Mesenchymal stem cell (in vitro differentiated cells and primary cell): ENCODE measurements at regions not wholly inside any gene's neighbourhood (a gene's known extent, or its start where the extent isn't known, plus 50 kb on each side); places are given as distances from the start of the nearest gene placed in this dataset.

ENCODE experiments used
- DNase-seq: peaks from one replicate; pipeline ENCODE4 v3.0.0-alpha.2; 2013
- H2AFZ ChIP-seq: one replicate; pipeline ENCODE4 v1.6.1; 2013; ENCODE audit warnings: low read depth, mild to moderate bottlenecking, control low read depth, inconsistent platforms, low read length, moderate library complexity
- H2AK5ac ChIP-seq: 2 replicates; pipeline ENCODE4 v1.6.1; 2013; ENCODE audit warnings: low read length, moderate library complexity, mild to moderate bottlenecking, inconsistent platforms; ENCODE audit not compliant: severe bottlenecking
- H2BK120ac ChIP-seq: one replicate; pipeline ENCODE4 v1.6.1; 2013; ENCODE audit warnings: low read depth, mild to moderate bottlenecking, inconsistent platforms, low read length, moderate library complexity
- H2BK12ac ChIP-seq, 2 experiments: one replicate each; pipeline ENCODE4 v1.6.1; 2013; ENCODE audit warnings: inconsistent platforms in 2 of 2, low read length in 2 of 2, mild to moderate bottlenecking in 2 of 2, moderate library complexity in 2 of 2, control low read depth in 1 of 2
- H2BK15ac ChIP-seq: one replicate; pipeline ENCODE4 v1.6.1; 2013; ENCODE audit warnings: mild to moderate bottlenecking, low read depth, inconsistent platforms; ENCODE audit not compliant: poor library complexity, severe bottlenecking
- H2BK5ac ChIP-seq: 2 replicates; pipeline ENCODE4 v1.6.1; 2013; ENCODE audit warnings: low read depth, mild to moderate bottlenecking, low read length, control low read depth, inconsistent platforms; ENCODE audit not compliant: poor library complexity, severe bottlenecking
- H3K14ac ChIP-seq, 2 experiments: one replicate each; pipeline ENCODE4 v1.6.1; 2013; ENCODE audit warnings: inconsistent platforms in 2 of 2, low read length in 2 of 2, control low read depth in 1 of 2, mild to moderate bottlenecking in 1 of 2, moderate library complexity in 1 of 2
- H3K18ac ChIP-seq, 2 experiments: one replicate each; pipeline ENCODE4 v1.6.1; 2013; ENCODE audit warnings: inconsistent platforms in 2 of 2, low read length in 2 of 2, control low read depth in 1 of 2, low read depth in 1 of 2, mild to moderate bottlenecking in 1 of 2
- H3K23ac ChIP-seq, 2 experiments: one replicate each; pipeline ENCODE4 v1.6.1; 2013; ENCODE audit warnings: inconsistent platforms in 2 of 2, low read length in 2 of 2, mild to moderate bottlenecking in 2 of 2, moderate library complexity in 2 of 2, control low read depth in 1 of 2
- H3K27ac ChIP-seq: 2 replicates; pipeline ENCODE4 v1.5.1; 2013; ENCODE audit warnings: mild to moderate bottlenecking, moderate library complexity, low read length, control low read depth, inconsistent platforms; ENCODE audit not compliant: poor library complexity, severe bottlenecking
- H3K27me3 ChIP-seq, 2 experiments: 2 replicates each; pipeline versions ENCODE4 v1.6.1 to v1.7.0; 2013; ENCODE audit warnings: low read length in 2 of 2, mild to moderate bottlenecking in 2 of 2, moderate library complexity in 2 of 2, control low read depth in 1 of 2, inconsistent platforms in 1 of 2; ENCODE audit not compliant: control insufficient read depth in 1 of 2, insufficient read depth in 1 of 2
- H3K36me3 ChIP-seq, 2 experiments: 2 replicates each; pipeline versions ENCODE4 v1.6.1 to v1.7.0; 2013; ENCODE audit warnings: low read length in 2 of 2, control low read depth in 1 of 2, inconsistent platforms in 1 of 2, low read depth in 1 of 2, mild to moderate bottlenecking in 1 of 2; ENCODE audit not compliant: insufficient read depth in 2 of 2, control insufficient read depth in 1 of 2
- H3K4ac ChIP-seq, 2 experiments: one replicate each; pipeline ENCODE4 v1.6.1; 2013; ENCODE audit warnings: inconsistent platforms in 2 of 2, low read length in 2 of 2, mild to moderate bottlenecking in 2 of 2, moderate library complexity in 2 of 2, control low read depth in 1 of 2, low read depth in 1 of 2
- H3K4me1 ChIP-seq: 2 replicates; pipeline ENCODE4 v1.6.1; 2013; ENCODE audit warnings: low read depth, low read length, control low read depth; ENCODE audit not compliant: control insufficient read depth, insufficient read depth
- H3K4me2 ChIP-seq: 2 replicates; pipeline ENCODE4 v1.6.1; 2013; ENCODE audit warnings: low read length, mild to moderate bottlenecking, inconsistent platforms; ENCODE audit not compliant: poor library complexity, severe bottlenecking
- H3K4me3 ChIP-seq, 2 experiments: 2 replicates each; pipeline versions ENCODE4 v1.5.1 to v1.7.0; 2013; ENCODE audit warnings: low read length in 2 of 2, mild to moderate bottlenecking in 2 of 2, control low read depth in 1 of 2, low read depth in 1 of 2; ENCODE audit not compliant: insufficient read depth in 1 of 2
- H3K79me1 ChIP-seq: replicated peaks from 2 replicates; pipeline ENCODE4 v1.6.1; 2013; ENCODE audit warnings: mild to moderate bottlenecking, control low read depth, low read length, inconsistent platforms; ENCODE audit not compliant: poor library complexity, severe bottlenecking
- H3K9ac ChIP-seq: 2 replicates; pipeline ENCODE4 v1.7.0; 2013; ENCODE audit warnings: mild to moderate bottlenecking, low read length, moderate library complexity
- H3K9me3 ChIP-seq: 2 replicates; pipeline ENCODE4 v1.7.0; 2013; ENCODE audit warnings: mild to moderate bottlenecking, low read length; ENCODE audit not compliant: control insufficient read depth
- H4K8ac ChIP-seq: one replicate; pipeline ENCODE4 v1.6.1; 2013; ENCODE audit warnings: inconsistent platforms, mild to moderate bottlenecking, low read length, moderate library complexity
- H4K91ac ChIP-seq: one replicate; pipeline ENCODE4 v1.6.1; 2013; ENCODE audit warnings: mild to moderate bottlenecking, low read length, inconsistent platforms
- WGBS: methylation state at CpG from one replicate; pipeline ENCODE4 v1.1.7; 2013; ENCODE audit warnings: mixed read lengths; 5-methylcytosine and 5-hydroxymethylcytosine counted together

DNA sequence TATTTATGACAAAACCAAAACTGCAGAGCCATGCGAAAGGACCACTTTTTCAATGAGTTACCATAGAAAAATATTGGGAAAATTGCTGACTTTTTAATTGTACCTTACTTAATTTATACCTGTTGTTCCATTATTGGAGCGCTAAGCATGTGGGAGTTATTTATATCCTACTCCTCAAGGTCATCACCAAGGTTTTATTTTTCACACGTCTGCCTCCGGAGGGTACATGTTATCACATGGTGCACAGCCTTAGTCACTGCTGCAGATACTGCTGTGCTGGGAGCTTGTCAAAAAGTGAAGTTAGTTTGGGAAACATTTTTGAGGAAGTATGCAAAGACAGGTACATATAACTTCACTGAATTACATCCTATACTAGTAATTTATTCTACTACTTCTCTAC lies 1444.3 kb downstream of the AACS start:
- H3K4me1 ChIP-seq, result no peaks in the 10 kb centered on the region
- no peak overlapping the region for H2AFZ ChIP-seq
- no peak overlapping the region for H3K18ac ChIP-seq
- no peaks in the 10 kb centered on the region for H3K79me1 ChIP-seq
- H2BK12ac ChIP-seq, result no peak overlapping the region
- H2BK15ac ChIP-seq, result no peak overlapping the region
- no peaks in the 10 kb centered on the region for H3K36me3 ChIP-seq
- H3K14ac ChIP-seq, result no peak overlapping the region
- no peaks in the 10 kb centered on the region for H3K27me3 ChIP-seq
- H2AK5ac ChIP-seq, result no peak overlapping the region
- H3K27ac ChIP-seq, result no peak overlapping the region
- no peak overlapping the region for H3K4me2 ChIP-seq
- H3K9me3 ChIP-seq, result peaks cover 7% of the 10 kb centered on the region
- H3K4me3 ChIP-seq, result no peak overlapping the region
- no peak overlapping the region for H2BK120ac ChIP-seq
- H3K23ac ChIP-seq, result no peak overlapping the region
- no peak overlapping the region for H2BK5ac ChIP-seq
- WGBS, result 83% methylated on average over 2 of the region's 4 CpGs
- no peak overlapping the region for H4K8ac ChIP-seq
- H4K91ac ChIP-seq, result no peak overlapping the region
- H3K9ac ChIP-seq, result no peak overlapping the region
- no peak for DNase-seq
- no peak overlapping the region for H3K4ac ChIP-seq

DNA sequence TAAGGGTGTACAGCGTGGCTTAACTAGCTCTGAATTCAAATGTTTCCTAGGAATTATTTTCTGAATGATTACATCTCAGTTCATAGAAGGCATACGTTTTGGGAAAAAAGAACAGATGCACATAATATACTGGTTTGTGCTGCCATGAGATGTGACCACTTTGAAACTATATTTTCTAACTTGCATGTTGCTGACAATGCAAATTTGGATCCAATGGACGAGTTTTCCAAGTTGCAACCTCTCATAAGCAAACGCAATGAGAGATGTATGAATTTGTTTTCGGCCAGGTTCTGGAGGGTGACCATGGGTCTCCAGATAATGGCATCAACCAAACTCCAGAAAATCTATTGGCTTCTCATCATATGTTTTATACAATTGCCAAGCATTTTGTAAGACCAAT lies 1445.4 kb downstream of the AACS start:
- no peak overlapping the region for H3K23ac ChIP-seq
- H2BK15ac ChIP-seq, result no peak overlapping the region
- H2AK5ac ChIP-seq, result no peak overlapping the region
- peaks cover 7% of the 10 kb centered on the region for H3K9me3 ChIP-seq
- no peak overlapping the region for H3K9ac ChIP-seq
- H3K27ac ChIP-seq, result no peak overlapping the region
- H4K8ac ChIP-seq, result no peak overlapping the region
- H2BK12ac ChIP-seq, result no peak overlapping the region
- no peak overlapping the region for H3K4me3 ChIP-seq
- no peaks in the 10 kb centered on the region for H3K27me3 ChIP-seq
- H3K36me3 ChIP-seq, result no peaks in the 10 kb centered on the region
- no peak for DNase-seq
- no peaks in the 10 kb centered on the region for H3K4me1 ChIP-seq
- no peak overlapping the region for H2AFZ ChIP-seq
- H2BK120ac ChIP-seq, result no peak overlapping the region
- H3K79me1 ChIP-seq, result no peaks in the 10 kb centered on the region
- no peak overlapping the region for H3K14ac ChIP-seq
- no peak overlapping the region for H3K18ac ChIP-seq
- H2BK5ac ChIP-seq, result no peak overlapping the region
- no peak overlapping the region for H3K4ac ChIP-seq
- no peak overlapping the region for H3K4me2 ChIP-seq
- no peak overlapping the region for H4K91ac ChIP-seq
- 75% methylated on average over 5 of the region's 5 CpGs for WGBS

DNA sequence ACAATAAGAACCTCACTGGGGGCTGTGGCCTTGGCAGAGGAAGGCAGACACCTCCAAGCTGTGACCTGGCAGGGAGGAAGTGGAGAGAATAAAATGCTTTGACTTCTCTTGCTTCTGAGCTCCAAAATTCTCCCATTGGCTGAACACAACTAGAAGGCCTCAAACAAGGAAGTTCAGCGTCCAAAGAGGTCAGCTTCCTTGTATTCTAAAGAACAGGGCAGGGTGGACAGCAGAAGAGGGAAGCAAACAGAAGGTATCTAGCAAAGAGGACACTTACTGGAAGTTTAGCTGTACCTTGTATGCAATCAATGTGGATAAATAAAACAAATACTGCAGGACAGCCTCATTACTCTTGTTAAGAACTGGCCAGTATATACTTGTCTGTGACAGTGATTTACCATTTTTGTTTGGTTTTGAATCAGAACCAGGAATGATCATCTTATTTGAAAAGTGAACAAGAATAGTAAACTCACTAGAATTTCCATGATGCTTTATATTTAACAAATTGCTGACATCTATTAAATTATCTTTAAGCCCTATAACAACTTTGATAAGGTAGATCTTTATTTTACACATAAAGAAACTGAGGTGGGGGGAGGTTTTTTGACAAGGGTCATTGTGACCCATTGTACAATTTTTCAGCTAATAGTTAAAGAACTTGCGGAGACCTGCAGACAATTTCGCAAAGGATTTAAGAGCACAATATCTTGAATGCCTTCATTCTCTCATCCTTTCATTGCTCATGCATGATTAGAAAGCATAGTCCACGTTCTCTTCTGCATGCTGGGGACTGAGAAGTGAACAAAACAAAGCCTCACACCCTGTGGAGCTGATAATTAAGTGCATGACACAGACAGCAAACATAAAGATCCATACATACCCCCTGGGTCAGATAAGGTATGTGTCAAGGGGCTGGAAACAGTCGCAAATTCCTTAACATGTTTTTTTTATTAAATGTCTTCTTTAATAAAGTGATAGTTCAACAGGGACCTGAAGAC lies 1448.0 kb downstream of the AACS start:
- Histone ChIP-seq H3K27ac (no peak overlapping the region), H3K4me3 (no peak overlapping the region), H3K27me3 (no peaks in the 10 kb centered on the region), H2BK5ac (no peak overlapping the region), H3K18ac (no peak overlapping the region), H4K91ac (no peak overlapping the region), H4K8ac (no peak overlapping the region), H3K4me1 (no peaks in the 10 kb centered on the region), H2BK120ac (no peak overlapping the region), H2AFZ (no peak overlapping the region), H2BK15ac (no peak overlapping the region), H2BK12ac (no peak overlapping the region), H3K9ac (no peak overlapping the region), H2AK5ac (no peak overlapping the region), H3K36me3 (no peaks in the 10 kb centered on the region), H3K23ac (no peak overlapping the region), H3K4me2 (no peak overlapping the region), H3K9me3 (no peaks in the 10 kb centered on the region), H3K4ac (no peak overlapping the region), H3K14ac (no peak overlapping the region), H3K79me1 (no peaks in the 10 kb centered on the region)
- DNase-seq, result no peak
- 55% methylated on average over 4 of the region's 5 CpGs for WGBS

DNA sequence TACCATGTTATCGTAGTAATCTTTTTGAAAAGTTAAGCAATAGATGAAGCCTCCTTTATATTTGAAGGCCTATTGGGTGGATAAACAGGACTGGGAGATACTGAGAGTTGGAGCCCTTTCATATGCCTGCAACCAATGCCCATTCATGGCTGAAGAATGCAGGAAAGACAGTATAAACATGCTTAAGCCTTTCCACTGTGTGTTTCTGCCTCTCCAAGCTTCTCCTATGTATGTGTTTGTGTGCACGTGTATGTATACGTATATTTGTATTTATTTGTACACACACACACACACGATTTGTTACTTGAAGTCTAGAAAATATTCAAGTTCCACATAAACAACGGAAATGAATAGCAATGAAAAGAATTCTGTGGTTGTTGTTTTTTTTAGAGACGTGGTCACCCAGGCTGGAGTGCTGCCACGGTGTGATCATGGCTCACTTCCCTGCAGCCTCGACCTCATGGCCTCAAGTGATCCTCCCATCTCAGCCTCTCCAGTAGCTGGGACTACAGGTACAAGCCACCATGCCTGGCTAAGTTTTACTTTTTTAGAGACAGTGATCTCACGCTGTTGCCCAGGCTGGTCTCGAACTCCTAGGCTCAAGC lies 1453.5 kb downstream of the AACS start:
- H3K14ac ChIP-seq, result no peak overlapping the region
- no peak overlapping the region for H3K4me2 ChIP-seq
- no peak overlapping the region for H2BK5ac ChIP-seq
- no peak overlapping the region for H2BK120ac ChIP-seq
- no peaks in the 10 kb centered on the region for H3K79me1 ChIP-seq
- H2AK5ac ChIP-seq, result no peak overlapping the region
- H3K9ac ChIP-seq, result no peak overlapping the region
- H3K9me3 ChIP-seq, result no peaks in the 10 kb centered on the region
- H3K23ac ChIP-seq, result no peak overlapping the region
- no peak overlapping the region for H2BK12ac ChIP-seq
- H3K27ac ChIP-seq, result no peak overlapping the region
- no peak overlapping the region for H3K18ac ChIP-seq
- H3K4me1 ChIP-seq, result no peaks in the 10 kb centered on the region
- no peak overlapping the region for H2BK15ac ChIP-seq
- no peak overlapping the region for H3K4me3 ChIP-seq
- peak; percentile 35 for DNase-seq
- no peak overlapping the region for H4K91ac ChIP-seq
- H3K4ac ChIP-seq, result no peak overlapping the region
- no peaks in the 10 kb centered on the region for H3K27me3 ChIP-seq
- 68% methylated on average over 7 of the region's 10 CpGs for WGBS
- no peak overlapping the region for H4K8ac ChIP-seq
- no peak overlapping the region for H2AFZ ChIP-seq
- H3K36me3 ChIP-seq, result no peaks in the 10 kb centered on the region
